DOHH2 (cell line): ENCODE measurements at regions not wholly inside any gene's neighbourhood (a gene's known extent, or its start where the extent isn't known, plus 50 kb on each side); places are given as distances from the start of the nearest gene placed in this dataset.

Experiments used
- EZH2phosphoT487 ChIP-seq: fragments of 200-600 bp; sonication (generic); IDR thresholded peaks from 2 replicates; pipeline ENCODE4 v1.6.1; 2017; ENCODE audit warnings: borderline replicate concordance, mild to moderate bottlenecking, antibody characterized with exemption, low read length, moderate library complexity, mixed read lengths
- TF ChIP-seq, protein P1 (sequence below): fragments of 200-600 bp; sonication (generic); IDR thresholded peaks from one replicate; pipeline ENCODE4 v1.5.1; 2014; ENCODE audit warnings: antibody characterized with exemption, mild to moderate bottlenecking, low read depth, low read length; ENCODE audit not compliant: poor library complexity, severe bottlenecking

DNA sequence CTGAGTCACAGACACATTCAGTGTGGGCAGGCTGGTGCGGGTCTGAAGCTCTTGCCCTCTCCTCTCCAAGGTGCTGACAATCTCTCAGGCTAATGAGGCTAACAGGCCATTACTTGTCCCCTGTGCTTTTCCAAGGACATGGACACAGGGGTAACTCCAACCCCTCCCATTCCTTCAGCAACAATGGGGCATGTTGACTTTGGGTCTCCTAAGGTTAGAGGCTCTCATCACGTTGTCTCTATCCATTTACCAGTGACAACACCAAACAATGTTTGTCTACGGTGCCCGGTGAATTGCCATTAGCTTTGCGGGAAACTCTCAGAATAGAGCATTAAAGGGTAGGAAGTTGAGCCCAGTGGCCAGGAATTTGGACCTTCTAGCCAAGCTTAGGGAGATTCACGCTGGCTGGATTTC, 101.6 kb upstream of the TNS3 start:
- TF ChIP-seq, protein P1, sequence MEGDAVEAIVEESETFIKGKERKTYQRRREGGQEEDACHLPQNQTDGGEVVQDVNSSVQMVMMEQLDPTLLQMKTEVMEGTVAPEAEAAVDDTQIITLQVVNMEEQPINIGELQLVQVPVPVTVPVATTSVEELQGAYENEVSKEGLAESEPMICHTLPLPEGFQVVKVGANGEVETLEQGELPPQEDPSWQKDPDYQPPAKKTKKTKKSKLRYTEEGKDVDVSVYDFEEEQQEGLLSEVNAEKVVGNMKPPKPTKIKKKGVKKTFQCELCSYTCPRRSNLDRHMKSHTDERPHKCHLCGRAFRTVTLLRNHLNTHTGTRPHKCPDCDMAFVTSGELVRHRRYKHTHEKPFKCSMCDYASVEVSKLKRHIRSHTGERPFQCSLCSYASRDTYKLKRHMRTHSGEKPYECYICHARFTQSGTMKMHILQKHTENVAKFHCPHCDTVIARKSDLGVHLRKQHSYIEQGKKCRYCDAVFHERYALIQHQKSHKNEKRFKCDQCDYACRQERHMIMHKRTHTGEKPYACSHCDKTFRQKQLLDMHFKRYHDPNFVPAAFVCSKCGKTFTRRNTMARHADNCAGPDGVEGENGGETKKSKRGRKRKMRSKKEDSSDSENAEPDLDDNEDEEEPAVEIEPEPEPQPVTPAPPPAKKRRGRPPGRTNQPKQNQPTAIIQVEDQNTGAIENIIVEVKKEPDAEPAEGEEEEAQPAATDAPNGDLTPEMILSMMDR: no peak
- no peak for TF ChIP-seq EZH2phosphoT487
